A549 (cell line): ENCODE measurements at regions not wholly inside any gene's neighbourhood (a gene's known extent, or its start where the extent isn't known, plus 50 kb on each side); places are given as distances from the start of the nearest gene placed in this dataset.

ENCODE experiments used
- ATAC-seq, 2 experiments: fragments of 200-7000 bp in 1 of 2; fragments of >200 bp in 1 of 2; cut with Nextera tagmentation in 1 of 2; cut with Tn5 transposase in 1 of 2; 3 replicates each; pipeline versions ENCODE4 v1.8.0 to v1.9.1; 2018 to 2020; ENCODE audit warnings: mild to moderate bottlenecking in 1 of 2, moderate library complexity in 1 of 2
- CTCF ChIA-PET: fragments of 300-600 bp; sonication (Branson Sonifier 250); formaldehyde crosslinking; extraction: SDS; loops from one replicate; lab custom pipeline; 2021; ENCODE audit warnings: antibody characterized with exemption, inconsistent platforms; lab: Yijun Ruan, JAX
- POLR2A ChIA-PET: fragments of 350-600 bp; formaldehyde crosslinking; extraction: SDS; loops from one replicate; lab custom pipeline; 2021; ENCODE audit warnings: antibody characterized with exemption, inconsistent platforms; lab: Yijun Ruan, JAX
- DNase-seq, 2 experiments: peaks; one replicate each; pipeline versions ENCODE4 v3.0.0 to v3.0.0-alpha.2; 2011 to 2016; ENCODE audit warnings: low read depth in 1 of 2, low spot score in 1 of 2
- FAIRE-seq: peaks from 2 replicates; lab custom pipeline; 2011; peaks lifted over from hg19 to GRCh38; lab: Jason Lieb, UNC
- H3K27ac ChIP-seq, 2 experiments: fragments of >200 bp; sonication (Bioruptor Twin); formaldehyde crosslinking; 3 replicates each; pipeline ENCODE4 v1.5.1; 2016 to 2017
- H3K4me1 ChIP-seq: fragments of >200 bp; sonication (Bioruptor Twin); formaldehyde crosslinking; 3 replicates; pipeline ENCODE4 v1.6.1; 2016
- H3K4me2 ChIP-seq: fragments of >200 bp; sonication (Bioruptor Twin); formaldehyde crosslinking; 3 replicates; pipeline ENCODE4 v1.6.1; 2016
- H3K4me3 ChIP-seq: fragments of >200 bp; sonication (Bioruptor Twin); formaldehyde crosslinking; 3 replicates; pipeline ENCODE4 v1.5.1; 2016
- H3K9me3 ChIP-seq: fragments of >200 bp; sonication (Bioruptor Twin); formaldehyde crosslinking; 3 replicates; pipeline ENCODE4 v1.6.1; 2016
- BCL3 ChIP-seq: fragments of >200 bp; sonication (Bioruptor Twin); formaldehyde crosslinking; IDR thresholded peaks from 3 replicates; pipeline ENCODE4 v1.6.1; 2016
- CEBPB ChIP-seq, 2 experiments: fragments of >200 bp in 1 of 2; sonication (Bioruptor Twin) in 1 of 2; formaldehyde crosslinking in 1 of 2; IDR thresholded peaks; 2 replicates each; pipeline ENCODE4 v1.6.1; 2012 to 2016
- EHF ChIP-seq: fragments of 250-450 bp; sonication (Bioruptor Pico); IDR thresholded peaks from 2 replicates; pipeline ENCODE4 v1.5.0; 2020; ENCODE audit warnings: mild to moderate bottlenecking
- EP300 ChIP-seq, 2 experiments: fragments of >200 bp; sonication (Bioruptor Twin); formaldehyde crosslinking; IDR thresholded peaks; 2 replicates in 1 of 2; 3 replicates in 1 of 2; pipeline ENCODE4 v1.6.1; 2016 to 2017
- FOSL2 ChIP-seq, 2 experiments: fragments of 450-650 bp in 1 of 2; fragments of >200 bp in 1 of 2; sonication (Bioruptor Twin) in 1 of 2; formaldehyde crosslinking; IDR thresholded peaks; 2 replicates each; pipeline versions ENCODE4 v1.5.0 to v1.6.1; 2016 to 2020; ENCODE audit warnings: mild to moderate bottlenecking in 1 of 2, moderate library complexity in 1 of 2
- JUN ChIP-seq, 2 experiments: fragments of >200 bp; sonication (Bioruptor Twin); formaldehyde crosslinking; IDR thresholded peaks; 2 replicates in 1 of 2; 3 replicates in 1 of 2; pipeline ENCODE4 v1.6.1; 2016 to 2017
- KDM5A ChIP-seq: fragments of 200-600 bp; sonication (generic); IDR thresholded peaks from 2 replicates; pipeline ENCODE4 v1.6.1; 2016; ENCODE audit warnings: antibody characterized with exemption, mild to moderate bottlenecking
- MAX ChIP-seq: IDR thresholded peaks from 2 replicates; pipeline ENCODE4 v1.6.1; 2012
- MAZ ChIP-seq: fragments of 150-350 bp; IDR thresholded peaks from 2 replicates; pipeline ENCODE4 v1.6.1; 2014; ENCODE audit warnings: antibody characterized with exemption, low read depth, low read length, borderline replicate concordance
- NFE2L2 ChIP-seq: fragments of 150-350 bp; conservative IDR thresholded peaks from 2 replicates; pipeline ENCODE4 v1.6.1; 2014; ENCODE audit warnings: low read length
- NPAS2 ChIP-seq: fragments of 250-450 bp; sonication (Bioruptor Pico); IDR thresholded peaks from 2 replicates; pipeline ENCODE4 v1.8.0; 2022; ENCODE audit warnings: mild to moderate bottlenecking, moderate library complexity, borderline replicate concordance
- POLR2AphosphoS2 ChIP-seq: conservative IDR thresholded peaks from 2 replicates; pipeline ENCODE4 v1.6.1; 2012; ENCODE audit warnings: low read length, improper control_type of control experiment, inconsistent platforms
- RAD21 ChIP-seq, 2 experiments: fragments of >200 bp in 1 of 2; sonication (Bioruptor Twin) in 1 of 2; formaldehyde crosslinking in 1 of 2; IDR thresholded peaks in 1 of 2; conservative IDR thresholded peaks in 1 of 2; 2 replicates in 1 of 2; 3 replicates in 1 of 2; pipeline ENCODE4 v1.6.1; 2012 to 2018; ENCODE audit warnings: inconsistent platforms in 1 of 2
- REST ChIP-seq: fragments of 200-600 bp; sonication (generic); IDR thresholded peaks from 2 replicates; pipeline ENCODE4 v1.6.1; 2016; ENCODE audit warnings: antibody characterized with exemption, mild to moderate bottlenecking, moderate library complexity
- RFX5 ChIP-seq: fragments of 450-650 bp; IDR thresholded peaks from 2 replicates; pipeline ENCODE4 v1.7.1; 2014; ENCODE audit warnings: antibody characterized with exemption, mild to moderate bottlenecking, moderate library complexity
- SREBF2 ChIP-seq: fragments of 450-650 bp; IDR thresholded peaks from 2 replicates; pipeline ENCODE4 v1.6.1; 2014; ENCODE audit warnings: mild to moderate bottlenecking, moderate library complexity
- TP53 ChIP-seq: fragments of 250-450 bp; sonication (Bioruptor Pico); IDR thresholded peaks from 2 replicates; pipeline ENCODE4 v1.5.0; 2021; ENCODE audit warnings: mild to moderate bottlenecking, moderate library complexity
- ZSCAN20 ChIP-seq: fragments of 250-450 bp; sonication (Bioruptor Pico); IDR thresholded peaks from 2 replicates; pipeline ENCODE4 v1.8.0; 2022; ENCODE audit warnings: mild to moderate bottlenecking, moderate library complexity
- WGBS: methylation state at CpG from one replicate; pipeline ENCODE4 v1.1.6; 2017; ENCODE audit errors: missing lambda C conversion rate; 5-methylcytosine and 5-hydroxymethylcytosine counted together
- TF ChIP-seq, protein P1 (sequence below): fragments of >200 bp; sonication (Bioruptor Twin); formaldehyde crosslinking; IDR thresholded peaks from 3 replicates; pipeline ENCODE4 v1.5.1; 2016
- TF ChIP-seq, protein P2 (sequence below): IDR thresholded peaks from 2 replicates; pipeline ENCODE4 v1.6.1; 2012; ENCODE audit warnings: low read depth, borderline replicate concordance
- TF ChIP-seq, protein P3 (sequence below): fragments of 450-650 bp; IDR thresholded peaks from 2 replicates; pipeline ENCODE4 v1.6.1; 2014; ENCODE audit warnings: antibody characterized with exemption

- TF ChIP-seq POLR2AphosphoS2 (no peak), REST (no peak)
- TF ChIP-seq, protein P1, sequence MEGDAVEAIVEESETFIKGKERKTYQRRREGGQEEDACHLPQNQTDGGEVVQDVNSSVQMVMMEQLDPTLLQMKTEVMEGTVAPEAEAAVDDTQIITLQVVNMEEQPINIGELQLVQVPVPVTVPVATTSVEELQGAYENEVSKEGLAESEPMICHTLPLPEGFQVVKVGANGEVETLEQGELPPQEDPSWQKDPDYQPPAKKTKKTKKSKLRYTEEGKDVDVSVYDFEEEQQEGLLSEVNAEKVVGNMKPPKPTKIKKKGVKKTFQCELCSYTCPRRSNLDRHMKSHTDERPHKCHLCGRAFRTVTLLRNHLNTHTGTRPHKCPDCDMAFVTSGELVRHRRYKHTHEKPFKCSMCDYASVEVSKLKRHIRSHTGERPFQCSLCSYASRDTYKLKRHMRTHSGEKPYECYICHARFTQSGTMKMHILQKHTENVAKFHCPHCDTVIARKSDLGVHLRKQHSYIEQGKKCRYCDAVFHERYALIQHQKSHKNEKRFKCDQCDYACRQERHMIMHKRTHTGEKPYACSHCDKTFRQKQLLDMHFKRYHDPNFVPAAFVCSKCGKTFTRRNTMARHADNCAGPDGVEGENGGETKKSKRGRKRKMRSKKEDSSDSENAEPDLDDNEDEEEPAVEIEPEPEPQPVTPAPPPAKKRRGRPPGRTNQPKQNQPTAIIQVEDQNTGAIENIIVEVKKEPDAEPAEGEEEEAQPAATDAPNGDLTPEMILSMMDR, result no peak
Observed at GRCh38 chr5:68423154-68423811, 207.7 kb downstream of the PIK3R1 start (continued).

DNA sequence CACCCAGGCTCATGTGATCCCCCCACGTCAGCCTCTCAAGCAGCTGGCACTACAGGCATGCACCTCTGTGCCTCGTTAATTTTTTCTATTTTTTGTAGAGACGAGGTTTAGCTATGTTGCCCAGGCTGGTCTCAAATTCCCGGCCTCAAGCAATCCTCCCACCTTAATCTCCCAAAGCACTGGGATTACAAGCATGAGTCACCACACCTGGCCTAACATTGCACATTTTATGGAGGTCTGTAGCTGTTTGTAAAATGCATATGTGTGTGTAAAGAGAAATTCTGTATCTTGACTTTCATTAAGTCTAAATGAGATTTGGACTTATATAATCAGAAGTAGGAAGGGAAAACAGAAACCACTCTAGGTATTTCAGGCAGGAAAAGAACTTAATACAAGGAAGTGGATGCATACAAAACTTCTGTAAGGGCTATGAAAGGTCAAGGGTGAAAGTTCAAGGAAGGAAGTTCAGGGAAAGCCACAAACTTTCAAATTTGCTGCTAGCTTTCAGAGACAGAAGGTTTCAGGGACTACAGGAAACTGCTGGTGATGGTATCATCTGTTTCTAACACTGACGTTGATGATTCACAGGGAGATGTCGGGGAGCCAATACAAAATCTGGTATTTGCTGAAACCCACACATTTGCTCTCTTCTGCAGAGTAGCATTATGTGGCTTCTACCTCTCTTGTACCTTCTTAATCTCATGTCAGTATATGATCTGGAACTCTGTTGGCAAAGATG, 209.4 kb downstream of the PIK3R1 start:
- FAIRE-seq (no peak), DNase-seq (no peak), ATAC-seq (no peak)
- WGBS, result 60% methylated on average over 6 of the region's 6 CpGs
- Histone ChIP-seq H3K27ac (no peak overlapping the region), H3K4me2 (no peak overlapping the region), H3K4me1 (peaks cover 10% of the 10 kb centered on the region), H3K4me3 (no peak overlapping the region), H3K9me3 (no peaks in the 10 kb centered on the region)
- CTCF ChIA-PET, result interaction anchor here (0.6 to 1.2 kb wide), 3 partner anchors 10 to 335 kb away, joined by 3 read pairs; no protein-coding TSS in a partner anchor
- POLR2A ChIA-PET, result no interaction called here
- TF ChIP-seq FOSL2 (IDR thresholded peaks at IDR 0.05), result no peak
- TF ChIP-seq FOSL2 (CRISPR knock-in tag; IDR thresholded peaks at IDR 0.05), result no peak
- TF ChIP-seq RFX5, result no peak
- TF ChIP-seq RAD21 (conservative IDR thresholded peaks at IDR 0.05 in 1 of 2, IDR thresholded peaks at IDR 0.05 in 1 of 2), result no peak
- TF ChIP-seq NPAS2 (CRISPR knock-in tag), result no peak
- TF ChIP-seq, protein P2, sequence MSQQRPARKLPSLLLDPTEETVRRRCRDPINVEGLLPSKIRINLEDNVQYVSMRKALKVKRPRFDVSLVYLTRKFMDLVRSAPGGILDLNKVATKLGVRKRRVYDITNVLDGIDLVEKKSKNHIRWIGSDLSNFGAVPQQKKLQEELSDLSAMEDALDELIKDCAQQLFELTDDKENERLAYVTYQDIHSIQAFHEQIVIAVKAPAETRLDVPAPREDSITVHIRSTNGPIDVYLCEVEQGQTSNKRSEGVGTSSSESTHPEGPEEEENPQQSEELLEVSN, result no peak
- TF ChIP-seq MAX, result no peak
- no peak for TF ChIP-seq EHF (CRISPR knock-in tag)
- TF ChIP-seq ZSCAN20 (CRISPR knock-in tag), result no peak
- no peak for TF ChIP-seq NFE2L2
- no peak for TF ChIP-seq EP300 (IDR thresholded peaks at IDR 0.05)
- TF ChIP-seq, protein P3, sequence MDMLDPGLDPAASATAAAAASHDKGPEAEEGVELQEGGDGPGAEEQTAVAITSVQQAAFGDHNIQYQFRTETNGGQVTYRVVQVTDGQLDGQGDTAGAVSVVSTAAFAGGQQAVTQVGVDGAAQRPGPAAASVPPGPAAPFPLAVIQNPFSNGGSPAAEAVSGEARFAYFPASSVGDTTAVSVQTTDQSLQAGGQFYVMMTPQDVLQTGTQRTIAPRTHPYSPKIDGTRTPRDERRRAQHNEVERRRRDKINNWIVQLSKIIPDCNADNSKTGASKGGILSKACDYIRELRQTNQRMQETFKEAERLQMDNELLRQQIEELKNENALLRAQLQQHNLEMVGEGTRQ, result no peak
- TF ChIP-seq BCL3, result no peak
- TF ChIP-seq SREBF2, result no peak
- TF ChIP-seq JUN (IDR thresholded peaks at IDR 0.05), result no peak
- TF ChIP-seq, protein P1, result no peak
- no peak for TF ChIP-seq TP53 (CRISPR knock-in tag)
- TF ChIP-seq MAZ, result no peak
- TF ChIP-seq KDM5A, result no peak
- no peak for TF ChIP-seq CEBPB (IDR thresholded peaks at IDR 0.05)
- TF ChIP-seq, all 56 proteins: peak for 0
